NCI-H82 treated with DMSO at 0.1 percent for 48 hours (cell line): ENCODE measurements at regions not wholly inside any gene's neighbourhood (a gene's known extent, or its start where the extent isn't known, plus 50 kb on each side); places are given as distances from the start of the nearest gene placed in this dataset.
"Not testable (repeated sequence)": the region's sequence is repeated elsewhere in the genome, so short reads cannot be mapped to it uniquely, and the experiment has no call there.

Experiments
- DNase-seq: peaks from one replicate; lab custom pipeline; 2025; ENCODE audit not compliant: unreplicated experiment; lab: John Stamatoyannopoulos, UW

DNA sequence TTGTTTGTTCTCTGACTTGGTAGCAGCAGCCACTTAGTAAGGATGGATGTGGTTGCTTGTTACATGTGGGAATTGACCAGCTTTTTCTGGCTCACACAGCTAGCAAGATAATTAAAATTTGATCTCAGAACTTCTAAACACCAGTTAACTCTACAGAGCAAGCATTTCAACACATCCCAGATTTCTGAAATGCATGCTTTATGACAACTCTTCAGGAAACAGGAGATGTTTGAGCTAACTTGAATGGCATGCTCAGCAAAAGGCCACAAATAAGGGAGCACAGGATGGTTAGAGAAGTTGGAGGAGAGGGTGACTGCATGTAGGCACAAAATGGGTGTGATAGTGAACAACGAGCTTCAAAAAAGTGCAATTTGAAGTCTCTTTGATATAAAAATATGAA lies 167.1 kb upstream of the SPRY2 start:
- DNase-seq, result no peak

DNA sequence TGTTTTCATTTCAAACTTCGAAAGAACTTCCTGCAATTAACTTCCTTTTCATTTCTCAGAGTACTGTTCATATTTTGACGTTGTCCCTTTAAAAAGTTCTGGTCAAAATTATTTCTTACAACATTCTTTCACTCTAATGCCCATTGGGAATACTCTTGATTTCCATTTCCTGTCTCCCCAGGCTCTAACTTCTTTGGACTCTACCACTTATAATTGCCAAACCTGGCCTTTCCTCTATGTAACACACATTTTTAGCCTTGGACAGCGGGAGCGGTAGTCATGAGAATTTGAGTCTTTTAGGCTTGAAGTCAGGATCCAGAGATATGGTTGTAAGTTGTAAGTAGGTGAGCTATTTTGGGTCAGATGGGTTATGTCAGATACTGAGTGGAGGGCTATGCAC lies 163.5 kb upstream of the SPRY2 start:
- DNase-seq, result no peak

DNA sequence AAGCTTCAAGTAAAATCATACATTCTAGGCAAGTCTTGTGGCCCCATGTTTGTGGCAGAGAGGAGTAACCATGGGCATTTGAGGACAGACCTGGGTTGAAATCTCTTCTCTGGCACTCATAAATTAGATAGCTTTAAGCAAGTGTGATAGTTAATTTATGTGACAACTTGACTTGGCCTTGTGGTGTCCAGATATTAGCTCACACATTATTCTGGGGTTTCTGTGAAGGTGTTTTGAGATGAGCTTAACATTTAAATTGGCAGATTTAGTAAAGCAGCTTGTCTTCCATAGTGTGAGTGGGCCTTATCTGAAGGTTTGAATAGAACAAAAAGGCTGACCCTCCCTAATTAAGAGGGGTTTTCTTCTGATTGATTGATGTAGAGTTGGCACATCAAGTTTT lies 161.4 kb upstream of the SPRY2 start:
- DNase-seq, result no peak

DNA sequence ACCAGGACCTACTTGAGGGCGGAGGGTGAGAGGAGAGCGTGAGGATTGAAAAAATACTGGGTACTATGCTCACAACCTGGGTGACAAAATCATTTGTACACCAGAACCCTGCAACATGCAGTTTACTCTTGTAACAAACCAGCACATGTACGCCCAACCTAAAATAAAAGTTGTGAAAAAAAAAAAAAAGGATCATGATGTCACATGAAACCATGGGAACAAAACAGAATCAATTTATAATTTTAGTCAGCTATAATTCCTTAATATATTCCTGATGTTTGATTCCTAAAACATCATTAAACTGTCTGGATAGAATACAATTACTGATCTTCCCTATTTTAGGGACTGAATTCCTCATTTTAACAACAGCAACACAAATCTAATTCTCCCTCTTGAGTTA lies 160.6 kb upstream of the SPRY2 start:
- DNase-seq, result no peak

DNA sequence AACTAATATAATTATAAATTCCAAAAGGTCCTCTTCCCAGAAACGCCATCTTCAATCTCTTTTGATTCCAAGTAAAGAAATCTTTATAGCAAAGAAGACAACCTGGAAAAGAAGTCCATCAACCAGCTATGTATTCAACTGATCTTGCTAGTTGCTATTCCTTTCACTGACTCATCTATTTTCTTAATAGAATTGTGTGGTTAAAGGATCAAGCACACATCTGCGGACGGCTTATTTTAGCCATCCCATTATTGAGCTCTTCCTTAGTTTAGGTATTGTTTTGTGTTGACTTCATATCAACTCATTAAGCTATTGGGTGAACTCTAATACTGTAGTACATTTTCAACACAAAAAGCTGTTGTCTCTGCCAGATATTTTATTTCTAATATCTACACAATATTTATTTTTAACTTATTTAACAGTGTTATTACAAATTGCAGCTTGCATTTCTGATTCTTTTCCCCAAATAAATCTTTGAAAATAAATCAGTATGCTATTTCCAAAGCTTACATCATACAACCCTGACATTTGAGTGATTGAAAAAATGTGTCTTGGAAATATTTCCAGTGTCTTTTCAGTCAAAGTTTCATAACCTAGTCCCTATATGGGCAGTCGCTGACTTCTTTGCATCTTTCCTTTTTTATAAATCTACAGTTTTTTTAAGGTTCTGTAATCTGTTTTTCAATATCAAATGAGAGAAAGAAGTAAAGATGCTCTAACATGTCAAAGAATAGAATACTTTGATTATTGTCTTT lies 158.8 kb upstream of the SPRY2 start:
- no peak for DNase-seq

DNA sequence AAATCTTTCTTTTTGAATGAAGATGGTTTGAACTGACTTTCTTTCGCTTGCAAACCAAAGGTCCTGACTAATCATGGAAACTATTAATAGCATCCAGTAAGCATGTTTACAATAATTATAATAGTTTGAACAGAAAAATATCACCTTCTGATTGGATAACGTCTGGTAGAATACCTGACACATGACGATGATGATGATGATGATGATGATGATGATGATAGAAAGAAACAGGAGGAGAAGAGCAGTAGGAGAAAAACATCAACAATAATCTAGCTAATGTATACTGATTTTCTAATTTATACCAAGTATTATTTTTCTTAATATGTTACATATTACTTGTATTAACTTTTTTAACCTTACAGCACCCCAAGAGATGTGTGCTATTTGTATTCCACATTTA lies 157.5 kb upstream of the SPRY2 start:
- DNase-seq, result no peak

DNA sequence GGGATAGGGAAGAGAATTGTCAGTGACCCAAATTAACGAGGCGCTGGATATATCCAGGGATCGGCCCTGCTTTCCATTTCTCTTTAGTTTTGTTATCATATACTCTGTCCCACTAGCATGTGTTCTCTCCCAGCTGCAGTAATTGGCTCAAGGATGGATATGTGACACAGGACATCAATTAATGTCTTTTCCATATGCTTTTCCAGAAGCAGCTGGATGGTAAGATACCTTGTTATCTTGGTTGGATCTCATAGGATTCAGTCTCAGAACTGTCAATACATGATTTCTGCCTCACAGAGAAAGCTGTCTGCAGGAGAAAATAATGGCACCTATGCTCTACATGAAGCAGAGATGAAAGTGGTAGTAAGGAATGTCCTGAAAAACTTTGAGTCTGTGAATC lies 157.1 kb upstream of the SPRY2 start:
- no peak for DNase-seq

DNA sequence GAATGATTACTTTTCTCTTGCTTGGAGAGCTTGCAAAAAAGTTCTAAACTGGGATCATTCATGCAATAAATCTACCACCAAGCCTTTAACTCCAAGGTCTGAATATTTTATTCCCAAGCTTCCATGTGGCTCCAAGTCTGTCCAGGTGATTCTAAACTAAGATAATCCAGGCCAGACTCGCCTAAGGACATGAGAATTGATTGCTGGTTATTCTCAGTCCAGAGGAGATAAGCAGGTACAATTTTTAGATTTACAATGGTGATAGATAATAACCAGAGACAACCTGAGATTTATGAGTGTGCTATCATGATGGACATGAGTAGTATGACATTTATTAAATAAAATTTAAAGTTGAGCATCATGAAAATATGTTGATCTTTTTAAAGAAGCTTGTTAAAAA lies 156.5 kb upstream of the SPRY2 start:
- DNase-seq, result no peak

DNA sequence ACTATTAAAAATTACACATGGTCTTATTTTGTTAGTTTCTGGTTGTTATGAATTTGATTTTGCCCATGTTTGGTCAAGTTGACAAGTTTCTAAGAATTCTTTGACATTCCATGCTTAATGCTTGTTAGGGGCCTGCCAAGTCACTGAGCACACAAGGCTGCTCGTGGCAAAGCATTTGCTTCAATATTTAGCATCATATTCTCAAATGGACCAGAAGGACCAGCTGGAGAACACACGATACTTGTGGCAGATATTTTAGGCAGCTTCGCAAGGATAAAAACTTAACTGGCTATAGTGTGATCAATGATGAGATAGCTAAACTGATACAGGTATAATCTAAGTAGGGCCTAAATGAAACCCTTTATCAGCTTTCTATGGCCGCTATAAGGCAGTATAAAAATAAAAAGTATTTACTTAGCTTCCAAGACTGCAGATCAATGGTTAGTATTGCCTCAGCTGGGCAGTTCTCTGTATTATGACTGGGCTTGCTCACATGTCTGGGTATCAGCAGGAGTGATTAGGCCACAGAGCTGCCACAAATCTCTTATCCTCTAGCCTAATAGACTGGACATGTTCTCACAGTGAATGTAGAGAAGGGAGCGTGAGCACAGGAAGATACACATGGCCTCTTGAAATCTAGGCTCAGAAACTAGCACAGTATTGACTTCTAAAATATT lies 155.9 kb upstream of the SPRY2 start:
- no peak for DNase-seq

DNA sequence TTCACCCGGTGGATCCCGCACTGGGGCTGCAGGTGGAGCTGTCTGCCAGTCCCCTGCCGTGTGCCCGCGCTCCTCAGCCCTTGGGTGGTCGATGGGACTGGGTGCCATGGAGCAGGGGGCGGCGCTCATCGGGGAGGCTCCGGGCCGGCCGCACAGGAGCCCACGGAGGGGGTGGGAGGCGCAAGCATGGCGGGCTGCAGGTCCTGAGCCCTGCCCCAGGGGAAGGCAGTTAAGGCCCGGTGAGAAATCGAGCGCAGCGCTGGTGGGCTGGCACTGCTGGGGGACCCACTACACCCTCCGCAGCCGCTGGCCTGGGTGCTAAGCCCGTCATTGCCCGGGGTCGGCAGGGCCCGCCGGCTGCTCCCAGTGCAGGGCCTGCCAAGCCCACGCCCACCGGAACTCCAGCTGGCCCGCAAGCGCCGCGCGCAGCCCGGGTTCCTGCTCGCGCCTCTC lies 149.6 kb upstream of the SPRY2 start:
- not testable (repeated sequence) for DNase-seq

DNA sequence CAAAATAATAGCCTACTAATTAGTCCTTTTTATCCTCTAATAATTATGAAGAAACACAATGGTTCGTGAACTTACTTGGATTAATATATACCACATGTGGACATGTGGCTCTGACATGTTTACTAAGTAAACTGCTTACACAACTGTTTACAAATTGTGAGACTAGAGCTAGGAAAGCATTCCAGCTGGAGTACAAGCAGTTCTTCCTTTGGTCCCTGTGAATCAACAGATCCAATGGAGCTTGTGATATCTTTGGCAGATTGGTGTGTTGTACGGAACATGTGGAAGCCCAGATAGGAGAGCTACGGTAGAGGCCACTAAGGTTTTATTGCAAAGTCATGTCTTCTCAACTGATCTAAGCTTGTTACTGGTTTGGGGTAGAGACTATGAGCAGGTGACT lies 145.5 kb upstream of the SPRY2 start:
- no peak for DNase-seq

DNA sequence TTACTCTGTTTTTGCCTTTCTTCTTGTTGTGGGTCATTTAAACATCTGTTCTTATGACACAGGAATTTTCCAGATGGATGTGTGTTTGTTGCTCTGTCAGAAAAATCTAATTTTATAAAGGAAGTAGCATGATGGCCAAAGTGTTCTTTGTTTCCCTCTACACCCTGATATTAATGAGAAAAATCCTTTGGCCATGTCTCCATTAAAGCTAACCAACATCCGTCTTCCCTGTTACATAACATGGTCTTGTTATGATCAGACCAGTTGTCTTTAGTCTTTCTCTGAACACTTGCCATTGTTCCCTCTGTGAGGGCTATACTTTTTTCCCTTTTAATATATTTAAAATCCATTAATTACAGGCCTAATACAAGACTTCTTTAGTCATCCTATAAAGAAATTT lies 142.2 kb upstream of the SPRY2 start:
- no peak for DNase-seq

DNA sequence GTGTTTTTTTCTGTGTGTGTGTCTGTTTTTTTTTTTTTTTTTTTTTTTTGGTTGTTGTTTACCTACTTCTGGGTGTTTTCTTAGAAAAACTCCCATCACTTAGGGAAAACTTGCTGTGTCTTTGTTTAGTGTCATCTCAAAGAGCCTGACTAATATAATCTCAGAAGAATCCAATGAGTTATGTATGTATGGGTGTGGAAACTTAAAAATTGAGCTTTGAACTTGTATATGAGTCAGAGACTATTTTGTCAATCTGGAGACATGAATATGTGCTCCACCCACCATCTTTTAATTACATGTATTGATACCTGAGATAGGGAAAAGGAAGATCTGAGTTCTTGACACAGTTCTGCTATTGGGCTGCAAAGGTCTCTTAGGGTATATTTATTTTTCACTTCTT lies 140.7 kb upstream of the SPRY2 start:
- no peak for DNase-seq

DNA sequence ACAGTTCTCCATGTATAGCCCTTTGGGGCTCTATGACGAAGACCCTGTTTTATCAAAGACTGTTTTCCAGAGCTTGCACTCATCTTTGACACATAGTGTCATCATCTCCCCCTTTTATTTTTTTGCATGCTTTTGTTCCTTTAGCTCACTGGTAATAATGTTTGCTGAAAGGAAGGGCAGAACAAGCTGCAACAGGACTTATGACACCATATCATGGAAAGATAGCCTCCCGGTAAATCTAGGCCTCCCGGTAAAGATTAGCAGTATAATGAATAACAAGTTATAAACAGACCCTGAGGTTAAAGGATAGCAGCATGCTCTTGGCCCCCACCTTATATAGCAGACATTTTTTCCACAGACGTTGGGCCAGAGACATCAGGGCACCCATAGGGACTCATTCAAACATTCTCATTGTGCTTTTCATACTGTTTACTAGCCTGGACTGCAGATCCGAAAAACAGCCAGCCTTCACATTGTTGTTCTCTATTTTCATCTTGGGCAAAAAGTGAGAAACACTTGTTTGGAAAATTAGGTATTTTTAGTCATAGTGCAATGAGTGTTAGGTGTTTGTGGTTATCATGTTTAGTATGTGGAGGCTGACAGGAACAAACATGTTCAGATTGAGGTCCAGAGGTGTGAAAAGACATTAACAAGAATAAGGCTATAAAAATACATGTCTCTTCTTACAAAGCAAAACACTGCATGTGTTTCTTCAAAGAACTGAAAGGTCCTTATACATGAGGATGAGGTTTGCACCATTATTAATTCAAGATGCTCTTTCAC lies 136.9 kb upstream of the SPRY2 start:
- DNase-seq, result no peak

DNA sequence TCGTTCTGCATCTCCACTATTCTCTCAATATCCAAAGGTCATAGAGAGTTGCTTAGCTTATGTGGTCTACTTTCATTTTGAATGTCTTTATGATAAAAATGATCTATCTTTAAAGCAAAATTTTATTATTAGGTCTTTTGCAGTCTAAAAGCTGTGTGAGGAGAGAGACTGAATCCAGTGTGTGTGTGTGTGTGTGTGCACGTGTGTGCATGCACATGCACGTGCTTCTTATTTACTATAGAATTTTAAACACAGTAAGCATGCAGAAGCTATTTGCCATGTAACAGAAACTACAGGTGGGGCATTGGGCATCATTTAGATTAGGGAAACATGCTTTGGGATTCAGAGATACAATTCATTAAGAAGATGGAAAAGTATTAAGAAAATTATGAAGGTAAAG lies 136.0 kb upstream of the SPRY2 start:
- DNase-seq, result no peak

DNA sequence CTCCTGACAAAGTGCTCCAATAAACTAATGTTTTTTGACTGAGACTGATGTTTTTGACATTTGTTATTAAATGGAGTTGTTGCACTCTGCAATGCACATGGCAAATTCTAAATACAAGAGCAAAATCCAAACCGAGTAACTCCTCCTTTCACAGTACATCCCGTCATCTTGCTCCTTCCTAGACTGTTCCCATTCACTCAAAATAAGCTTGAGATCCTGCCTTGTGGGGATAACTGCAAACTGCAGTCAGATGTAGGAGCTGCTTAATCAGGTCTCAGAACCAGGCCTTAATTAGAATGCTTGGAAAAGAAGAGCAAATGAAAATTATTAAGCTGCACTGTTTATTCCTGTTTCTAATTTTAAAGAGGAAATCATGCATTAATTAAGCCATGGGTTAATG lies 134.8 kb upstream of the SPRY2 start:
- no peak for DNase-seq

DNA sequence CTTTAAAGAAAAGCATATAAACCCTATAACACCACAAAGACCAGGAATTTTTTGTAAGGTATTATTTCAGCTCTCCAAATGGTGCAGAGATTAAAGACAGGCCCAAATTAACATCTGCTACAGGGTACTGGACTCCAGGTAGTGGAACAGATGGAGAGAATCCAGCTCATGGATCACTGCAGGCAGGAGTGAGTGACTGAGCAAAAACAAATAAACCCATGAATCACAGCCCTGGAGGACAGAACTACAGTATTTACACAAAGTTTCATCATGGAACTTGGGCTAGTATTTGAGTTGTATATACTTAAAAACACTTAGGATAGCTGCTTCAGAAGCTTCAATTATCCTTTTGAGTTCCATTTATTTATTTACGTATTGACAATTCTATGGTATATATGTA lies 132.8 kb upstream of the SPRY2 start:
- DNase-seq, result peak; percentile 76

DNA sequence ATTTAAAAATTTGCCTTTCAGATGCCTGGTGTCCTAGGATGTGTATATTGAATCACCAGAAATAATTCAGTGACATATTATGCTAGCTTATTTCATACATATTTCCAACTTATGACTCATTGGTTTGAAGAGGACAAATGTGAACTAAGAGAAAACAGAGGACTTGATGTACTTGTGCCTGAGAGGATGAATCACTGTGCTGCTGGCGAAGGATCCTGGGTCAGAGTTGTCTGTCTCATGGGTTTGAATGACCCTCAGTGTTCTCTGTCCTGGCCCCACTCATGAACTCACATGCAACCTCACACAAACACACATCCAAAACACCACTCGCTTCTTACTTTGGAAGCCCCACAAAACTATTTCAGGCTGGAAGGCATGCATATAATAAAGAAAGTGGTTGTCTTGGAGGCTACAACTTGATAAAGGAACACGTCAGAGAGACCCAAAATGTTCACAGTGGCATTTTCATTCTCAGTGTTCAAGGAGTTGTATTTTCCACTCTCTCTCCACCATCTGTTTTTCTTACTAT lies 129.0 kb upstream of the SPRY2 start:
- no peak for DNase-seq

DNA sequence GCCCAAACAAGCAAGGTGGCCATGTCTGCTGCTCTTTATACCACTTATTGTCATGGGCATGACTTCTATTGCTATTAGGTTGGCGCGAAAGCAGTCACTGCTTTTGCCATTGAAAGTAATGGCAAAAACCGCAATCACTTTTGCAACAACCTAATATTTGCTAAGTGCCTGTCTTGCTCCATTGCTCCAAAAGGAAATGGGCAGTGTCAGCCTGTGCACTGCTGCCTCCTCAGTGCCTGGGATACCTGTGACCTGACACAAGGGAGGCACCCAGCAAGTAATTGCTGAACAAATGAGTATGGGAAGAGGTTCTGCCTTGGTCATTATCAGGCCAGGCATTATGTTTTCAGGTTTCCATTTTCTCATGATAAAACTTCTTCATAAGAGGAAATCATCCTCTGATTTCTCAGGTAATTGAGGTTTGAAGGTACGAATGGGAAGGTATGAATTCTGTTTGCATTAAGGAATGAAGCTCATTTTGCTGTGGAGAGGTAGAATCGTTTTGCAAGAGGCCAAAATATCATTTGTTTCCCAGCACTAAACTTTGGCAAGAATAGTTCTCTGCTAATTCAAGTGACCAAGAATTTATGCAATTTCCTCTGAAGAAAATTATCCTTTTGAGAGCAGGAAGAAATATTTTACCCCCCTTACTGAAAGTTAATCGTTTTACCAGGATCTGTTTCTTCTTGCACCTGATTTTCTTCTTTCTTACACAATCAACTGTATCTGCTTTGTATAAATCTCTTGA lies 128.4 kb upstream of the SPRY2 start:
- no peak for DNase-seq

DNA sequence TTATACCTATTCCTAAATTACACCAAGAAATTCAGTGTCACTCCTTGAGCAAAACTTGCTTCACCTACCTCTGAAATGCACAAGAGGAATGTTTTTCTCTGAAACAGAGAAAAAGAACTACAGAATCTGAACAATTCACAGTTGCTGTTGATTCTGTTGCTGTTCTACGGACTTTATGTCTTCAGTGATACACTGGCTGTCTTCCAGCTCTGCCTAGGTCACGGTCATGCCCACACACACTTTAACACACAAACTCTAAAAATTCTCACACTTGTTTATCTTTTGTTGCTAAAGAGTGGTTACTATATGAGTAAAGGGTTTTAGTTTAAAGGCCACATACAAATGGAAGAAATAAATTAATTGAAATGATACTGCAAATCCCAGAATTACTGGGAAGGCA lies 124.4 kb upstream of the SPRY2 start:
- no peak for DNase-seq

DNA sequence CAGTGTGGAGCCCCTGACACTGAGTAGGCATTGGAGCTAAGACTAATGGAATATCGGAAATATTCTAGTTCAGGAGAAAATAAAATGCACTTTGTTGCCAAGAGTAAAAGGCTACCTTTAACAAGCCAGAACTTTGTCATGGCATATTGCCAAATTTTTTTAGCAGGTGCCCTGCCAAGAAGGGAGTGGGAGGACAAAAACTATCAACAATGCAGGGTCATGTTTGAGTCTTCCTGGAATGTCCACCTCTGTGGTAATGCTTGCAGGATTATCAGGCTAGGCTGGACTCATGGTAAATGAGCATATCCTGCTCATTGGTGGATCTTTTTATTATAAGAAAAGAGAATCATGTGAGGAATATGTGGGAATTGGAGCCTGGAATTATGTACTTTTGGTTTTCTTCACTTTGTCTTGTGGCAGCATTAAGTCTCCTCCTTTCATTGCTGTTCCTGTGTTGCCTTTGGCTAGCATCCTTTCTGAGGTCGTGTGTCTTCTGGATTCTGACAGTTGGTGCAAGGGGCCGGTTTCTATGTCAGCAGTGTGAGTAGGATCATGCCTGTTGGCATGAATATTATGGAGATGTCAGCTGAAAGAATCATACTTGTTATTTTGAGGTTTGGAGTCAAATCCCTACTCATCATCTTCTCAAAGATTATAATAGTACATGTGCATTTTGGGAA lies 122.9 kb upstream of the SPRY2 start:
- DNase-seq, result no peak
